Endodermal cell (in vitro differentiated cells): ENCODE measurements at regions not wholly inside any gene's neighbourhood (a gene's known extent, or its start where the extent isn't known, plus 50 kb on each side); places are given as distances from the start of the nearest gene placed in this dataset.

Source experiments
- DNase-seq: peaks from one replicate; pipeline ENCODE4 v3.0.0-alpha.2; 2017
- H3K27ac ChIP-seq: 2 replicates; pipeline ENCODE4 v1.5.1; 2013; ENCODE audit warnings: mild to moderate bottlenecking, low read depth, low read length, moderate library complexity
- H3K27me3 ChIP-seq: 2 replicates; pipeline ENCODE4 v1.6.1; 2013; ENCODE audit warnings: mild to moderate bottlenecking, low read length, moderate library complexity; ENCODE audit not compliant: insufficient read depth, control insufficient read depth, poor library complexity, severe bottlenecking
- H3K36me3 ChIP-seq: 2 replicates; pipeline ENCODE4 v1.7.0; 2013; ENCODE audit warnings: mild to moderate bottlenecking, low read length, moderate library complexity; ENCODE audit not compliant: control insufficient read depth, insufficient read depth
- H3K4me1 ChIP-seq: one replicate; pipeline ENCODE4 v1.7.0; 2013; ENCODE audit warnings: low read length; ENCODE audit not compliant: control insufficient read depth, insufficient read depth
- H3K4me3 ChIP-seq: 2 replicates; pipeline ENCODE4 v1.5.1; 2013; ENCODE audit warnings: mild to moderate bottlenecking, low read length, moderate library complexity
- H3K9ac ChIP-seq: 2 replicates; pipeline ENCODE4 v1.6.1; 2013; ENCODE audit warnings: mild to moderate bottlenecking, low read length, moderate library complexity; ENCODE audit not compliant: poor library complexity, severe bottlenecking; ENCODE audit errors: extremely low read depth
- H3K9me3 ChIP-seq: 2 replicates; pipeline ENCODE4 v1.6.1; 2013; ENCODE audit warnings: mild to moderate bottlenecking, low read length, moderate library complexity; ENCODE audit not compliant: control insufficient read depth
- H3K27ac Mint-ChIP-seq: 2 replicates; pipeline ENCODE4 v1.8.0; 2020; ENCODE audit warnings: mixed read lengths
- H3K27me3 Mint-ChIP-seq: 2 replicates; pipeline ENCODE4 v1.8.0; 2021; ENCODE audit warnings: mild to moderate bottlenecking, mixed read lengths; ENCODE audit not compliant: insufficient read depth
- H3K36me3 Mint-ChIP-seq: 2 replicates; pipeline ENCODE4 v1.8.0; 2020; ENCODE audit warnings: low read depth, mixed read lengths
- H3K4me1 Mint-ChIP-seq: 2 replicates; pipeline ENCODE4 v1.8.0; 2020; ENCODE audit warnings: mixed read lengths
- H3K4me3 Mint-ChIP-seq: 2 replicates; pipeline ENCODE4 v1.8.0; 2020; ENCODE audit warnings: mild to moderate bottlenecking, moderate library complexity, mixed read lengths
- H3K9me3 Mint-ChIP-seq: 2 replicates; pipeline ENCODE4 v1.8.0; 2020; ENCODE audit warnings: mild to moderate bottlenecking, mixed read lengths
- WGBS, 2 experiments: methylation state at CpG; one replicate each; pipeline versions ENCODE4 v1.1.5 to v1.1.7; 2013; ENCODE audit warnings: missing lambda C conversion rate in 2 of 2, mixed read lengths in 1 of 2; ENCODE audit not compliant: insufficient coverage in 1 of 2, insufficient read length in 1 of 2; 5-methylcytosine and 5-hydroxymethylcytosine counted together
- TF ChIP-seq, protein P1 (sequence below): fragments of 200-600 bp; sonication (generic); conservative IDR thresholded peaks from 2 replicates; pipeline ENCODE4 v1.5.0; 2021; ENCODE audit warnings: antibody characterized with exemption, mild to moderate bottlenecking

DNA sequence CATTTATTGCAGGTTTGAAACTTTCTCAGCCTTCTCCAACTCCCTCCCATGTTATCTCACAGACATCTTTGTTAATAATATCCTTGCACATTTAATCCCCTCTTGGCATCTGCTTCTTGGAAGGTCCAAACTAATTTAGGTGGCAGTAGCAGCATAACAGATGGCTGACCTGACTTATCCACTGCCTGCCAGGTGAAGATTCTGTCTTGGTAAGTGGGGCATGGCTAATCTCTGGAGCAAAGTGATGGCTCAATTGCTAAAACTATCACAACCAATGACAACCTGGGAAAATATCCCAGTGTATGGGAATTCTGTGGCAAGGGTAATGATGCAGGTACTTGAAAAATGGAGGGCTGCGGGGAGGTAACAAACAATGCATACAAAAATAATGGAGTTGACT, 58.2 kb upstream of the ALG10B start:
- WGBS, 2 experiments, result 83% methylated on average over 1 of the region's 1 CpG; no CpG with 5 or more reads in 1 of the 2 experiments
- H3K4me3 ChIP-seq, result no peak overlapping the region
- Mint-ChIP-seq H3K27ac (no peak overlapping the region), H3K4me1 (no peaks in the 10 kb centered on the region), H3K9me3 (peaks cover 96% of the 10 kb centered on the region), H3K4me3 (no peak overlapping the region), H3K36me3 (no peaks in the 10 kb centered on the region), H3K27me3 (no peaks in the 10 kb centered on the region)
- DNase-seq, result no peak
- no peaks in the 10 kb centered on the region for H3K27me3 ChIP-seq
- TF ChIP-seq, protein P1, sequence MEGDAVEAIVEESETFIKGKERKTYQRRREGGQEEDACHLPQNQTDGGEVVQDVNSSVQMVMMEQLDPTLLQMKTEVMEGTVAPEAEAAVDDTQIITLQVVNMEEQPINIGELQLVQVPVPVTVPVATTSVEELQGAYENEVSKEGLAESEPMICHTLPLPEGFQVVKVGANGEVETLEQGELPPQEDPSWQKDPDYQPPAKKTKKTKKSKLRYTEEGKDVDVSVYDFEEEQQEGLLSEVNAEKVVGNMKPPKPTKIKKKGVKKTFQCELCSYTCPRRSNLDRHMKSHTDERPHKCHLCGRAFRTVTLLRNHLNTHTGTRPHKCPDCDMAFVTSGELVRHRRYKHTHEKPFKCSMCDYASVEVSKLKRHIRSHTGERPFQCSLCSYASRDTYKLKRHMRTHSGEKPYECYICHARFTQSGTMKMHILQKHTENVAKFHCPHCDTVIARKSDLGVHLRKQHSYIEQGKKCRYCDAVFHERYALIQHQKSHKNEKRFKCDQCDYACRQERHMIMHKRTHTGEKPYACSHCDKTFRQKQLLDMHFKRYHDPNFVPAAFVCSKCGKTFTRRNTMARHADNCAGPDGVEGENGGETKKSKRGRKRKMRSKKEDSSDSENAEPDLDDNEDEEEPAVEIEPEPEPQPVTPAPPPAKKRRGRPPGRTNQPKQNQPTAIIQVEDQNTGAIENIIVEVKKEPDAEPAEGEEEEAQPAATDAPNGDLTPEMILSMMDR, result no peak
- H3K9ac ChIP-seq, result no peak overlapping the region
- H3K36me3 ChIP-seq, result no peaks in the 10 kb centered on the region
- no peak overlapping the region for H3K27ac ChIP-seq
- H3K4me1 ChIP-seq, result no peaks in the 10 kb centered on the region
- H3K9me3 ChIP-seq, result peaks cover 72% of the 10 kb centered on the region
